Endometrial microvascular endothelial cells (primary cell): ENCODE measurements at regions not wholly inside any gene's neighbourhood (a gene's known extent, or its start where the extent isn't known, plus 50 kb on each side); places are given as distances from the start of the nearest gene placed in this dataset.

Experiments used
- in situ Hi-C: cut with HindIII; loops from 2 replicates; pipeline ENCODE4 v1.10.0; 2017; ENCODE audit warnings: low sequenced_read_pairs, low pct_unique_long_range_greater_than_20kb; ENCODE audit errors: inconsistent ontology term

- in situ Hi-C loops, result no loop called here
These were observed 151.3 kb downstream of the C16orf95 start for GRCh38 chr16:87165885-87166284.

GRCh38 chr16:87166321-87166720 is 150.9 kb downstream of the C16orf95 start:
- in situ Hi-C loops, result no loop called here

- in situ Hi-C loops, result no loop called here
These were observed 150.3 kb downstream of the C16orf95 start for GRCh38 chr16:87166934-87167333.

- in situ Hi-C loops, result no loop called here
These were observed 147.6 kb downstream of the C16orf95 start for GRCh38 chr16:87169509-87169995.

- in situ Hi-C loops, result no loop called here
These were observed 146.9 kb downstream of the C16orf95 start for GRCh38 chr16:87170310-87170709.

GRCh38 chr16:87171723-87172122 is 145.5 kb downstream of the C16orf95 start:
- in situ Hi-C loops, result no loop called here

- in situ Hi-C loops, result no loop called here
These were observed 144.6 kb downstream of the C16orf95 start for GRCh38 chr16:87172632-87173031.

- in situ Hi-C loops, result no loop called here
These were observed 143.8 kb downstream of the C16orf95 start for GRCh38 chr16:87173294-87173893.

- in situ Hi-C loops, result no loop called here
These were observed 143.1 kb downstream of the C16orf95 start for GRCh38 chr16:87174061-87174460.

GRCh38 chr16:87176735-87177134 is 140.5 kb downstream of the C16orf95 start:
- in situ Hi-C loops, result no loop called here

GRCh38 chr16:87177673-87178072 is 139.5 kb downstream of the C16orf95 start:
- in situ Hi-C loops, result no loop called here

GRCh38 chr16:87178177-87178863 is 138.9 kb downstream of the C16orf95 start:
- in situ Hi-C loops, result no loop called here

- in situ Hi-C loops, result no loop called here
These were observed 138.2 kb downstream of the C16orf95 start for GRCh38 chr16:87178977-87179376.

GRCh38 chr16:87180069-87180468 is 137.1 kb downstream of the C16orf95 start:
- in situ Hi-C loops, result no loop called here

- in situ Hi-C loops, result no loop called here
These were observed 134.4 kb downstream of the C16orf95 start for GRCh38 chr16:87182759-87183158.

GRCh38 chr16:87183647-87184046 is 133.5 kb downstream of the C16orf95 start:
- in situ Hi-C loops, result no loop called here

GRCh38 chr16:87185308-87185707 is 131.9 kb downstream of the C16orf95 start:
- in situ Hi-C loops, result no loop called here

GRCh38 chr16:87185983-87186382 is 131.2 kb downstream of the C16orf95 start:
- in situ Hi-C loops, result no loop called here

- in situ Hi-C loops, result no loop called here
These were observed 130.7 kb downstream of the C16orf95 start for GRCh38 chr16:87186446-87186845.

- in situ Hi-C loops, result no loop called here
These were observed 130.2 kb downstream of the C16orf95 start for GRCh38 chr16:87186876-87187533.
